AG09319 (cell line): ENCODE measurements at regions not wholly inside any gene's neighbourhood (a gene's known extent, or its start where the extent isn't known, plus 50 kb on each side); places are given as distances from the start of the nearest gene placed in this dataset.

Experiments used
- DNase-seq: peaks from one replicate; pipeline ENCODE4 v3.0.0-alpha.2; 2010; ENCODE audit warnings: low read depth; ENCODE audit errors: extremely low read depth
- CTCF ChIP-seq: IDR thresholded peaks from 2 replicates; pipeline ENCODE4 v1.5.1; 2011; ENCODE audit warnings: low read depth, mild to moderate bottlenecking, inconsistent platforms, low read length, moderate library complexity

- TF ChIP-seq CTCF = no peak
- DNase-seq = no peak
These were observed 111.9 kb downstream of the BEGAIN start for GRCh38 chr14:100475268-100475667.

- no peak for TF ChIP-seq CTCF
- DNase-seq = peak; percentile 23
These were observed 111.0 kb downstream of the BEGAIN start for GRCh38 chr14:100476012-100476822.

- DNase-seq = no peak
- no peak for TF ChIP-seq CTCF
These were observed 102.5 kb downstream of the BEGAIN start for GRCh38 chr14:100484531-100485267.

GRCh38 chr14:100486025-100486828, 101.0 kb downstream of the BEGAIN start:
- TF ChIP-seq CTCF = no peak

More at GRCh38 chr14:100486025-100486828, 101.0 kb downstream of the BEGAIN start:
- peak; percentile 85 for DNase-seq
